Activated naive CD8-positive, alpha-beta T cell treated with anti-CD3 and anti-CD28 coated beads for 36 hours (primary cell): ENCODE measurements at regions not wholly inside any gene's neighbourhood (a gene's known extent, or its start where the extent isn't known, plus 50 kb on each side); places are given as distances from the start of the nearest gene placed in this dataset.
"Not testable (repeated sequence)": the region's sequence is repeated elsewhere in the genome, so short reads cannot be mapped to it uniquely, and the experiment has no call there.

Experiments used
- DNase-seq: peaks from one replicate; pipeline ENCODE4 v3.0.0; 2021
- H3K27ac Mint-ChIP-seq: one replicate; pipeline ENCODE4 v1.8.0; 2022; ENCODE audit warnings: mild to moderate bottlenecking, moderate library complexity, mixed read lengths
- H3K27me3 Mint-ChIP-seq: one replicate; pipeline ENCODE4 v1.8.0; 2022; ENCODE audit warnings: mild to moderate bottlenecking, mixed read lengths
- H3K36me3 Mint-ChIP-seq: one replicate; pipeline ENCODE4 v1.8.0; 2021; ENCODE audit warnings: mild to moderate bottlenecking, mixed read lengths
- H3K4me1 Mint-ChIP-seq: one replicate; pipeline ENCODE4 v1.8.0; 2021; ENCODE audit warnings: mixed read lengths
- H3K4me3 Mint-ChIP-seq: one replicate; pipeline ENCODE4 v1.8.0; 2022; ENCODE audit warnings: mild to moderate bottlenecking, moderate library complexity, mixed read lengths
- H3K9me3 Mint-ChIP-seq: one replicate; pipeline ENCODE4 v1.8.0; 2022; ENCODE audit warnings: mixed read lengths

DNA sequence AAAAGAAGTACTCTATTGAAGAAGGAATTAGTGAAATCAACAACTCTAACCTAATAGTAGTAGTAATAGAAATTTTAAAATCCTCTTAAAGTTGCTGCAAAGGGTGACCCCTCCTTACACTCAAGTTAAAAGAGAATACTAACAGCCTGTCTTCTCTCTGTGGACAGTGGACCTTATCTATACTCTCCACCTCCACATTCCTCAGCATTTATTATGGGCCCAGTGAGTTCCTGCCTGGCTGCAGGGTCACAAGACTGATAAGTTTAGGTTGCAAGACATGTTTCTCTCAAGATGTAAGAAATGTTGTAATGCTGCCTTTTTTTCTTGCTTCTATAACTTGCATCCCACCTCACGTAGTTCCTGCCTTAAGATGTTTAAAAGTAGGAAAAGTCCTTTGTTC lies 880.6 kb downstream of the PDCD6IP start:
- H3K36me3 Mint-ChIP-seq, H3K27ac Mint-ChIP-seq, H3K4me1 Mint-ChIP-seq, H3K27me3 Mint-ChIP-seq, H3K9me3 Mint-ChIP-seq, DNase-seq, H3K4me3 Mint-ChIP-seq: not testable (repeated sequence)

DNA sequence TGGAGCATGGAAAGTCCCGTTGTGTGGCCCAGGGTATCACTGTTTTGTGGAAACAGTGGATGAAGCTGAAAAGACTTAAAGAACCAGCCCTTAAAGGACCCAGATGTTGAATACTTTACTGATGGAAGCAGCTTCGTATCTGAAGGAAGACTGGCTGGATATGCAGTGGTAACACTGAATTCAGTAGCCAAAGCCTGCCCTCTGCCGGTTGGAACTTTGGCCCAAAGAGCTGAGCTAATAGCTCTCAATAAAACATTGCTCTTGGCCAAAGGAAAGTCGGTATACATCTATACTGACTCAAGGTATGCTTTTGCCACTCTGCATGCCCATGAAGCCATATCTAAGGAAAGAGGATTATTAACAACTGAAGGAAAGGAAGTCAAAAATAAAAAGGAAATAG lies 885.4 kb downstream of the PDCD6IP start:
- Mint-ChIP-seq H3K27ac (no peak overlapping the region), H3K4me3 (no peak overlapping the region), H3K4me1 (no peaks in the 10 kb centered on the region), H3K36me3 (no peaks in the 10 kb centered on the region), H3K27me3 (no peaks in the 10 kb centered on the region), H3K9me3 (peaks cover 3% of the 10 kb centered on the region)
- DNase-seq = peak; percentile 11

DNA sequence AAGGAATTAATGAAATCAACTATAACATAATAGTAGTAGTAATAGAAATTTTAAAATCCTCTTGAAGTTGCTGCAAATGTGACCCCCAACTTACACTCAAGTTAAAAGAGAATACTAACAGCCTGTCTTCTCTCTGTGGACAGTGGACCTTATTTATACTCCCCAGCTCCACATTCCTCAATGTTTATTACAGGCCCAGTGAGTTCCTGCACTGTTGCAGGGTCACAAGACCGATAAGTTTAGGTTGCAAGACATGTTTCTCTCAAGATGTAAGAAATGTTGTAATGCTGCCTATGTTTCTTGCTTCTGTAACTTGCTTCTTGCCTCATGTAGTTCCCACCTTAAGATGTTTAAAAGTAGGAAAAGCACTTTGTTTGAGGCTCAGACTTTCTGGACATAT lies 888.1 kb downstream of the PDCD6IP start:
- H3K27me3 Mint-ChIP-seq = no peaks in the 10 kb centered on the region
- DNase-seq = no peak
- no peak overlapping the region for H3K27ac Mint-ChIP-seq
- no peaks in the 10 kb centered on the region for H3K9me3 Mint-ChIP-seq
- no peaks in the 10 kb centered on the region for H3K36me3 Mint-ChIP-seq
- no peaks in the 10 kb centered on the region for H3K4me1 Mint-ChIP-seq
- H3K4me3 Mint-ChIP-seq = no peak overlapping the region

DNA sequence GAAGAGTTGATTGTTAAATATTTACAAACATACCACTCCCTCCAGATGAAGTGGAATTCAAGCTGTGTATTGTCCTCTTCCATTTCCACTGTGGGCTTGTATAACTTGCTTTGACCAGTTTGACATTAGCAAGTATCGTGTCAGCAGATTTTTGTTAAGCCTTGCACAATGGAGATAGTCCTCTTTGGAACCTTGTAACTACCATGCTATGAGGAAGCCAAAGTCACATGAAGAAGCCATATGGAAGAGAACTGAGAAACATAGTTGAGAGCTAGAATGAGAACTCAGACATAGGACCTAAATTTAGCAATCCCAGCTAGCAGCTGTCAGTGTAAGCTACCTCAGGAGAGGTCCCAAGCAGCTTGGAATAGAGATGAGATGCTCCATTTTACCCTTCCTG lies 889.2 kb downstream of the PDCD6IP start:
- Mint-ChIP-seq H3K27me3 (no peaks in the 10 kb centered on the region), H3K9me3 (no peaks in the 10 kb centered on the region), H3K36me3 (no peaks in the 10 kb centered on the region), H3K27ac (no peak overlapping the region), H3K4me1 (no peaks in the 10 kb centered on the region), H3K4me3 (no peak overlapping the region)
- DNase-seq = no peak

DNA sequence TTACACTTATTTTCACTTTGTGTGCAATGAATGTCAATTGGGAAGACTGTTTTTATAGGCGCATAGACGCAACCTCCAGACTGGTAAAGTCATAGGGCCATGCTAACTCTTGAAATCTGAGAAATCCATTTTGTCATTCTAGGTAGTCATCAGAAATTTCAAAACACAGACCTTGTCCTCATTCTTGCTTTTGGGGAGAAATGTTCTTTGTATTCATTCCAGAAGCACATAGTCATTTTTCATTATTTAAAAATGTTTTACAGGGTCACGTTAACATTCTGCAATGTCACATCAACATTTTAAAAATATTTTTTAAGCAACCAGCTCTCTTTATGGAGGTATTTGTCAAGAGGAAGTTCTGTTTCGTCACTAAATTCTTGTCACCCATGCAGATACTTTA lies 898.4 kb downstream of the PDCD6IP start:
- H3K27me3 Mint-ChIP-seq = no peaks in the 10 kb centered on the region
- H3K27ac Mint-ChIP-seq = no peak overlapping the region
- DNase-seq = no peak
- no peaks in the 10 kb centered on the region for H3K4me1 Mint-ChIP-seq
- no peak overlapping the region for H3K4me3 Mint-ChIP-seq
- H3K9me3 Mint-ChIP-seq = peaks cover 5% of the 10 kb centered on the region
- H3K36me3 Mint-ChIP-seq = no peaks in the 10 kb centered on the region

DNA sequence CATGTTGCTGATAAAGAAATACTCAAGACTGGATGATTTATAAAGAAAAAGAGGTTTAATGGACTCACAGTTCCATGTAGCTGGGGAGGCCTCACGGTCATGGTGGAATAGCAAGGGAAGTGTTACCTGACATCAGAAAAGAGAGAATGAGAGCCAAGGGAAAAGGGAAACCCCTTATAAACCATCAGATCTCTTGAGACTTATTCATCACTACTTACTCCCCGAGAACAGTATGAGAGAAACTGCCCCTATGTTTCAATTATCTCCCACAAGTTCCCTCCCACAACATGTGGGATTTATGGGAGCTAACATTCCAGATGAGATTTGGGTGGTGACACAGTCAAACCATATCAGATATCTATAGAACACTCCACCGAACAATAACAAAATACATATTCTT lies 904.6 kb downstream of the PDCD6IP start:
- Mint-ChIP-seq H3K27ac (no peak overlapping the region), H3K36me3 (no peaks in the 10 kb centered on the region), H3K9me3 (peaks cover 11% of the 10 kb centered on the region), H3K4me3 (no peak overlapping the region), H3K27me3 (no peaks in the 10 kb centered on the region), H3K4me1 (no peaks in the 10 kb centered on the region)
- DNase-seq = no peak

DNA sequence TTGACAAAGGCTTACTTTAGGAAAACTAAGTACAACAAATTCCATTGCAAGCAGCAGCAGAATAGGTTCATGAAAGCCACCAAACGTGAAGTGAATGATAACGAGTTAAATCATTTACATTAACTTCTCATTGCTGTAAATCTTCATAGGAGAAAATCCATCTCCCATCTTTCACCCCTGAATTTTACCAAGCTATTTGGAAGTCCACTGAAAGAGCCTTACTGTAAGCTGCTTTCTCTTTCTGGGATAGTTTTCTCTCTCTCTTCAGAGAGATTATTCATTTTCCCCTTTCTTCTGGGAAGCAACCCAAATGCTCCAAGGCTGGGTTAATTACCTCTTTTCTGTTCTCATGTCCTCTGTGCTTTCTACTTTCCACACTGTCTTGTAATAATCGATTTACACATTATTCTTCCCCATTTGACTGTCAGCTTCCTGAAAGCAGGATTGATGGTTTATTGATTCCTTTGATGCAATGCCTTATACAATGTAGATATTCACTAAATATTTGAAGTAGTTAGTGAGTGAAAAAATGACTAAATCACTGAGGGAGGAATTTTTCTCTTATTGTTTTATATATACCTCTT lies 914.3 kb upstream of the ARPP21 start:
- no peak for DNase-seq
- Mint-ChIP-seq H3K4me1 (no peaks in the 10 kb centered on the region), H3K36me3 (no peaks in the 10 kb centered on the region), H3K9me3 (peaks cover 5% of the 10 kb centered on the region), H3K4me3 (no peak overlapping the region), H3K27me3 (peaks cover 3% of the 10 kb centered on the region), H3K27ac (no peak overlapping the region)

DNA sequence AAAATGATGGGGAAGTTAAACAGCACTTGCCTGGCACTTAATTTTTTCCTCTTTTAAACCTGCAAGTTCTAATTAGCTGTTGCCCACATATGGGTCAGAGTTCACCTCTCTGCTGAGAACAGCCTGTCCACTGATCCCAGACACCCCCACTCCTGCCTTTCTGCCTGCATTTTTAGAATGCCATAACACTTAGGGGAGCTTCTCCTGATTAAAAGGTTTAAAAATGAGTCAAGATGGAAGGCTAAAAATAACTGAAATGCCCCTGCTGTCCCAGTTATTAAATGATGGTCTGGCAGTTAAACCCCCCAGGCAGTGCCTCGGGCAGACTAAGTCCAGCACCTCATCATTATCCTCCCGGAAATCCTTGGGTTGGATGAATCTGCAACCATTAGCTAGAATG lies 913.6 kb upstream of the ARPP21 start:
- Mint-ChIP-seq H3K4me1 (no peaks in the 10 kb centered on the region), H3K36me3 (no peaks in the 10 kb centered on the region), H3K4me3 (no peak overlapping the region), H3K9me3 (peaks cover 5% of the 10 kb centered on the region), H3K27ac (no peak overlapping the region), H3K27me3 (peaks cover 8% of the 10 kb centered on the region)
- DNase-seq = no peak

DNA sequence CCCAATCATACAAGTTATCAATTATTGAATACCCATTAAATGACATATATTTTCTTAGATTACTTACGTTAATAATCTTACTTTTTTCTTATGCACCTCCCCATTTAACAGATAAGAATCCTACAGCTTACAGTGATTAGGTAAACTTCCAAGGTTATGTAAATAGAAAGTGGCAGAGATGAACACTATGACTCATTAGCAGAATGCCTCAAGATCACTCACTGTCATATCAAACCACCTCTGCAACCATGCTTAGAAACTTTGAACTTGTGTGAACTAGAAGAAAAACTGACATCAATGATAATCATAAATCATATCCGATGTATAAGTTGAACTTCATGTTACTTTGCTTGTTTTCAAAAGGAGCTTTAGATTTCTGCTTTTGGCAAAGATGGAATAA lies 911.6 kb upstream of the ARPP21 start:
- H3K27me3 Mint-ChIP-seq = peaks cover 10% of the 10 kb centered on the region
- peaks cover 5% of the 10 kb centered on the region for H3K9me3 Mint-ChIP-seq
- no peaks in the 10 kb centered on the region for H3K36me3 Mint-ChIP-seq
- no peak for DNase-seq
- no peak overlapping the region for H3K27ac Mint-ChIP-seq
- no peak overlapping the region for H3K4me3 Mint-ChIP-seq
- H3K4me1 Mint-ChIP-seq = no peaks in the 10 kb centered on the region

DNA sequence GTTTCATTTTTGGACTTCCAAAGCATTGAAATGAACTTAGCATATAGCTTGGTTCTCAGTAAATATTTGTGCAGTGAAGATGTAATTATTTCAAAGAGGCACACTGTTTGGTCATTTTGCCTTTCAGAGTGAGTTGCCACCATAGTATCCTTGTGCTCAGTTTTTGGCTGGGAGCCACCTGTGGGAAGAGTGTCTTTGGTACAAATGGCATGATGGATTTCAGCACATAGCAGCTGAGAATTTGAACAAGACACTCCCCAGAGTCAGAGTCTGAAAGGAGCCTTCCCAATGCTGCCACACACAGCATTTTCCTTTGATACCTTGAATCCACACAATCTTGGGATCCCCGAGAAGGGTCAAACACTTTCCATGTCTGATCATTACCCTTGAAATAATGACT lies 897.2 kb upstream of the ARPP21 start:
- Mint-ChIP-seq H3K27me3 (no peaks in the 10 kb centered on the region), H3K36me3 (no peaks in the 10 kb centered on the region), H3K9me3 (no peaks in the 10 kb centered on the region), H3K4me1 (no peaks in the 10 kb centered on the region), H3K4me3 (no peak overlapping the region), H3K27ac (no peak overlapping the region)
- DNase-seq = no peak

DNA sequence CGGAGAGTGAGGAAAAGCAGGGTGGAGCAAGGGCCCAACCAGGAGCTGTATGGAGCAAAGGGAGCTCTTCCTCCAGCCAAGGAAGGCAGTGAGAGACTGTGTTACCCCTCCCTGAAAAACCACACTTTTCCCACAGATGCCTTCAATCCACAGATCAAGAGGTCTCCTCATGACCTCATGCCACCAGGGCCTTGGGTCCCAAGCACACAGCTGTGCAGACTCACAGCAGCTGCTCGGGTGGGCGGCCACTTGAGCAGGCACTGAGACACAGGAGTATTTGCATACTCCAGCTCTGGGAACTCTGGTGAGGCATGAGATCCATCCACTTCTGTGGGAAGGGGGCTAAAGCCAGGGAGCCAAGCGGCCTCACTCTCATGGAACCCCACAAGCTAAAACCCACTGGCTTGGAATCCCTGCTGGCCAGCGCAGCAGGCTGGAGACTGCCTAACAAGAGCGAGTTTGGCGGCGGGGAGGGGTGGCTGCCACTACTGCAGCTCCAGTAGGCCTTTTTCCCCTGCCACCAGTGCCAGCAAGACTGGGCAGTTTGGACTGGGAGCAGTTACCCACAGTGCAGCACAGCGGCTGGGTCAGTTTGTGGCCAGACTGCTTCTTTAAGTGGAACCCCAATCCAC lies 880.6 kb upstream of the ARPP21 start:
- Mint-ChIP-seq H3K9me3 (no peaks in the 10 kb centered on the region), H3K27me3 (peaks cover 6% of the 10 kb centered on the region), H3K27ac (no peak overlapping the region), H3K4me3 (no peak overlapping the region), H3K4me1 (no peaks in the 10 kb centered on the region), H3K36me3 (no peaks in the 10 kb centered on the region)
- no peak for DNase-seq

DNA sequence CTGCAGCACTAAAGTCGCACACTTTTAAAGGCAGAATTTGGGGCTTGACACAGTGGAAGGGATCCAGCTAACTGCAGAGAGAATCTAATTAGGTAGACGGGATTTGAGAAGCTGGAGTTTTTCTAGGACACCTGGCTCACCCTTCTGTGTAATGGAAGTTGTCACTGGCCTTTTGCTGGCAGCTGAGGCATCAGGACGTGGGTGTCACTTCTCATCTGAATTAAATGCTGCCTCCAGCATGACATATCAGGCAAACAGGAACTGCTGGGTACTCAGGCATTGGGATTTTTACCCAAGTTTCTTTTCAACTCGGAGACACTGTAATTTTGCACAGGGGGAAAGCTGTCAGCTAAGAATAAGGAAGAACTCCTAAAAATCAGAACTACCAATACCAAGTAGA lies 861.9 kb upstream of the ARPP21 start:
- no peak overlapping the region for H3K4me3 Mint-ChIP-seq
- H3K4me1 Mint-ChIP-seq = no peaks in the 10 kb centered on the region
- no peaks in the 10 kb centered on the region for H3K27me3 Mint-ChIP-seq
- H3K9me3 Mint-ChIP-seq = no peaks in the 10 kb centered on the region
- DNase-seq = no peak
- no peak overlapping the region for H3K27ac Mint-ChIP-seq
- no peaks in the 10 kb centered on the region for H3K36me3 Mint-ChIP-seq

DNA sequence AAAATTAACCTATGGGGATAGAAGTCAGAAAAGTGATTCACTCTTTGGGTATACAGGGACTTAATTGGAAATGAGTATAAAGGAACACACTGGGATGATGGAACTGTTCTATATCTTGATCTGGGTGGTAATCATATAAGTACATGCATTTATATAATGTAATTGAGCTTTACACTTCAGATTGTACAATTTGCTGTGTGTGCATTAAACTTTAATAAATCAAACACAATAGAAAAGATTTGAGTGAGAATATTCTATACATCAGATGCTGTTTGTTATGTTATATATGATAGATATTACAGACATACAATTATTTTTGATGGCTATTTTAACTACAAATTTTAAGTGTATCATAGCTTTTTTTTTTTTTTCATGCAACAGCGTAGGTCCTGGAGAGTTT lies 860.2 kb upstream of the ARPP21 start:
- no peaks in the 10 kb centered on the region for H3K4me1 Mint-ChIP-seq
- no peak for DNase-seq
- no peaks in the 10 kb centered on the region for H3K36me3 Mint-ChIP-seq
- no peaks in the 10 kb centered on the region for H3K27me3 Mint-ChIP-seq
- no peak overlapping the region for H3K4me3 Mint-ChIP-seq
- no peaks in the 10 kb centered on the region for H3K9me3 Mint-ChIP-seq
- no peak overlapping the region for H3K27ac Mint-ChIP-seq

DNA sequence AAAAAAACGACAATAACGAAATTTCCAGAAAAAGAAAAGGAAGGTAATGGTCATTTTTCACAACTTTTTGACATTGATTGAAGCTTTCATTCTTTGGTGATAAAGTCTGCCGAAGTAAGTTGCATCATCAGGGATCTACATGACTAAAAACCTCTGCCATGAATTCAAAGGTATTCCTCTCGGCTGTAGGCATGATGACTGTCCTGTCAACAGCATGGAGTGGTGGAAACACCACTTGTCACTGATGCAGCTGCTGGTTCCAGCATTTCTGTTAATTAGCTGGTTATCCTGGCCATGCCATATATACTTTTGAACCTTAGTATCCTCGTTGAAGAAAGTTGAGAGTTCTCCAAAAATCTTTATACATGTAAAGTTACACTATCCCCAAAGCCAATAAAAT lies 859.0 kb upstream of the ARPP21 start:
- Mint-ChIP-seq H3K4me1 (no peaks in the 10 kb centered on the region), H3K4me3 (no peak overlapping the region), H3K9me3 (no peaks in the 10 kb centered on the region), H3K36me3 (no peaks in the 10 kb centered on the region), H3K27me3 (no peaks in the 10 kb centered on the region), H3K27ac (no peak overlapping the region)
- no peak for DNase-seq

DNA sequence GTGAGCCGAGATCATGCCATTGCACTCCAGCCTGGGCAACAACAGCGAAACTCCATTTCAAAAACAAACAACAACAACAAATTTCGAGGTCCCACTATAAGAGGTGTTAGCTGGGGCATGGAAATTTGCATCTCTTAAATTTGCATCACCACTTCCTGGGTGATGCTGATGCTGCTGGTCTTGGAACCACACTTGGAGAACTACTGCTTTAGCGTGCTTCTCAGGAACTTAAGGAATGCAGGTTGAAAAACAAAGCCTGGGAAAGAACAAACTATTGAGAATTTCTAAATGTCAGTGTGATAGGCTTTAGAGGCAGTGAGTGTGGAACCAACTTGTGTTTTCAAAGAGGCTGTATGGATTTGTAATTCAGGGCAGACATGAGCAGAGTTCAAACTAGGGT lies 858.4 kb upstream of the ARPP21 start:
- no peaks in the 10 kb centered on the region for H3K4me1 Mint-ChIP-seq
- H3K36me3 Mint-ChIP-seq = no peaks in the 10 kb centered on the region
- H3K27me3 Mint-ChIP-seq = no peaks in the 10 kb centered on the region
- DNase-seq = no peak
- H3K9me3 Mint-ChIP-seq = no peaks in the 10 kb centered on the region
- no peak overlapping the region for H3K4me3 Mint-ChIP-seq
- H3K27ac Mint-ChIP-seq = no peak overlapping the region

DNA sequence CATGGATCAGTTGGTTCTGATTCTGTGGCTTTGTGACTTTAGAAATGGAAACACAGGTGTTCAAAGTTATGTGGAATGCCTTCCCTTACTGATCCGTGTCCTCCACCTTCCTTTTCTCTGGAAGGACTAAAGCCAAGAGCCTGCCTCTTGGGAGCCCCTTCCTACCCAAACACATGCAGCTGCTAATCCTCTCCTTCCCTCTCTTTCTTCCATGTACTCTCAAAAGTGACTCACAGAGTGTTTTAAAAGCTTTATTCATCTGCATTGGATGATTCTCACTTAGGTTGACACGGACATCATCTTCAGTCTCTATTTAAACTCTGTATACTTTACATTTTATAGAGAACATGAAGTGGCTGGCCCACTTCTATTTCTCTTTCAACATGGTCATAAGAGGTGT lies 856.5 kb upstream of the ARPP21 start:
- no peak for DNase-seq
- no peak overlapping the region for H3K4me3 Mint-ChIP-seq
- H3K9me3 Mint-ChIP-seq = no peaks in the 10 kb centered on the region
- no peaks in the 10 kb centered on the region for H3K4me1 Mint-ChIP-seq
- no peak overlapping the region for H3K27ac Mint-ChIP-seq
- no peaks in the 10 kb centered on the region for H3K27me3 Mint-ChIP-seq
- no peaks in the 10 kb centered on the region for H3K36me3 Mint-ChIP-seq
